Chondrocyte (in vitro differentiated cells): ENCODE measurements at regions not wholly inside any gene's neighbourhood (a gene's known extent, or its start where the extent isn't known, plus 50 kb on each side); places are given as distances from the start of the nearest gene placed in this dataset.

ENCODE experiments used
- DNase-seq: peaks from one replicate; pipeline ENCODE4 v3.0.0; 2021; ENCODE audit warnings: mixed read lengths, low spot score
- H3K27ac Mint-ChIP-seq: one replicate; pipeline ENCODE4 v1.8.0; 2021; ENCODE audit warnings: mild to moderate bottlenecking, moderate library complexity, mixed read lengths; ENCODE audit not compliant: unreplicated experiment
- H3K27me3 Mint-ChIP-seq: 2 replicates; pipeline ENCODE4 v1.8.0; 2021; ENCODE audit warnings: low read depth, mixed read lengths
- H3K36me3 Mint-ChIP-seq: 2 replicates; pipeline ENCODE4 v1.8.0; 2021; ENCODE audit warnings: low read depth, mixed read lengths
- H3K4me1 Mint-ChIP-seq: 2 replicates; pipeline ENCODE4 v1.8.0; 2021; ENCODE audit warnings: low read depth, mild to moderate bottlenecking, mixed read lengths
- H3K4me3 Mint-ChIP-seq: one replicate; pipeline ENCODE4 v1.8.0; 2021; ENCODE audit warnings: mild to moderate bottlenecking, moderate library complexity, mixed read lengths; ENCODE audit not compliant: unreplicated experiment
- H3K9me3 Mint-ChIP-seq: 2 replicates; pipeline ENCODE4 v1.8.0; 2021; ENCODE audit warnings: low read depth, mixed read lengths
- CTCF ChIP-seq: fragments of 200-600 bp; sonication (generic); IDR thresholded peaks from 2 replicates; pipeline ENCODE4 v1.5.0; 2021; ENCODE audit warnings: antibody characterized with exemption, mild to moderate bottlenecking, moderate library complexity

DNA sequence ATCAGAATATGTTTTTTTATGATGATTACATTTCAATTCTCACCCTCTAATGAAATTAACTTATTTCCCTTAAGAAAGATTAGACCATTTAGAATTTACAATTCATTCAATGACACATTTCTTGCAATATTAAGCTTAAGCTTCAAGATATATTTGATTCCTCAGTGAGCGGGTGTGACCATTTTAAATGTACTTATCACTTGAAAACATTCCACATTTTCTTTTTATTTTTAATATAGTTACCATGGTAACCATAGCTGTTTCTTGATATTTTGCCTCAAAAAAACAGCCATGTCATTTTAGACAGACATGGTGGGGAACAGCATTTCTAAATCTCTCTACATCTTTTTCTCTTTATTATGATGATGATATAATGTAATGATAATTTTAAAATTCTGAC is 1029.0 kb upstream of the B3GALT2 start:
- no peak for DNase-seq
- no peaks in the 10 kb centered on the region for H3K4me1 Mint-ChIP-seq
- H3K36me3 Mint-ChIP-seq: no peaks in the 10 kb centered on the region
- no peak overlapping the region for H3K27ac Mint-ChIP-seq
- TF ChIP-seq CTCF: no peak
- H3K4me3 Mint-ChIP-seq: no peak overlapping the region
- H3K27me3 Mint-ChIP-seq: peaks cover 1% of the 10 kb centered on the region
- H3K9me3 Mint-ChIP-seq: no peaks in the 10 kb centered on the region

DNA sequence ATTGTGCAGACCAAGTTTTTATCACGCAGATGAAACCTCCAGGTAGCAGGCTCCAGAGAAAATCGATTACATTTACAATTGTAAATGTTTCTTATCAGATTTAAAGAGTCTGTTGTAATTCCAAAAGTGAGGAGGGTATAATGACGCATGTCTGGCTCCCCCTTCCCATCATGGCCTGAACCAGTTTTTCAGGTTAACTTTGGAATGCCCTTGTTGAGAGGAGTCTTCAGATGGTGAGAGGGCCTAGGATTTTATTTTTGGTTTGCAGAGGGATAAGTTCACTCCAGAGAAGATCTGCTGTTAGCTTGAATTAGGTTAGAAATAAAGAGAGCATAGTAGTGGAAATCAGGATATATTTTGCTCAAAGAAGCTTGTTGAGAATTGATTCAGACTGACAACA is 1028.3 kb upstream of the B3GALT2 start:
- no peak for DNase-seq
- H3K4me3 Mint-ChIP-seq: no peak overlapping the region
- no peaks in the 10 kb centered on the region for H3K36me3 Mint-ChIP-seq
- H3K4me1 Mint-ChIP-seq: no peaks in the 10 kb centered on the region
- no peaks in the 10 kb centered on the region for H3K9me3 Mint-ChIP-seq
- H3K27me3 Mint-ChIP-seq: no peaks in the 10 kb centered on the region
- TF ChIP-seq CTCF: no peak
- H3K27ac Mint-ChIP-seq: no peak overlapping the region

GRCh38 chr1:194209920-194210319 is 1023.5 kb upstream of the B3GALT2 start:
- no peak overlapping the region for H3K4me3 Mint-ChIP-seq
- TF ChIP-seq CTCF: no peak
- no peaks in the 10 kb centered on the region for H3K36me3 Mint-ChIP-seq
- no peak overlapping the region for H3K27ac Mint-ChIP-seq
- no peaks in the 10 kb centered on the region for H3K9me3 Mint-ChIP-seq
- no peaks in the 10 kb centered on the region for H3K27me3 Mint-ChIP-seq
- no peaks in the 10 kb centered on the region for H3K4me1 Mint-ChIP-seq
- DNase-seq: no peak

GRCh38 chr1:194208674-194209073 is 1022.3 kb upstream of the B3GALT2 start:
- Mint-ChIP-seq H3K27me3 (no peaks in the 10 kb centered on the region), H3K4me3 (no peak overlapping the region), H3K4me1 (no peaks in the 10 kb centered on the region)

DNA sequence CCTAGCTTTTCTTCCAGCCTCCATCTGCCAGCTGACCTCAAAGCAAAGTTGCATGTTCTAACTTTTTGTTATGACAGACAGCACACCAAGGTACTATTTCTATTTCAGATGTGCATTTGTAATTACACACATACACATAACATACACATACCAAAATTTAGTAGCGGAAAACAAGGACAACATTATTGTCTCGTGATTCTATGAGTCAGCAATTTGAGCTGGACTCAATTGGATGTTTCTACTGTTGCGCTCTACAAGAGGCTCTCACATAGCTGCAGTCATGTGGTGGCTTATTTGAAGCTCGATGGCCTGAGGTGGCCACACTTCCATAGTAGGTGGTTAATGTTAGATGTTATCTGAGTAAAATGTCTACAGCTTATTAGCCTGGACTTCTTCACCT is 1010.1 kb upstream of the B3GALT2 start:
- no peak overlapping the region for H3K4me3 Mint-ChIP-seq
- H3K9me3 Mint-ChIP-seq: no peaks in the 10 kb centered on the region
- no peak for DNase-seq
- H3K27ac Mint-ChIP-seq: no peak overlapping the region
- H3K4me1 Mint-ChIP-seq: no peaks in the 10 kb centered on the region
- H3K36me3 Mint-ChIP-seq: no peaks in the 10 kb centered on the region
- no peak for TF ChIP-seq CTCF
- H3K27me3 Mint-ChIP-seq: no peaks in the 10 kb centered on the region

More at GRCh38 chr1:194208674-194209073, 1022.3 kb upstream of the B3GALT2 start:
- Mint-ChIP-seq H3K9me3 (no peaks in the 10 kb centered on the region), H3K36me3 (no peaks in the 10 kb centered on the region), H3K27ac (no peak overlapping the region)
- TF ChIP-seq CTCF: no peak
- no peak for DNase-seq
